Activated CD4-positive, alpha-beta T cell treated with anti-CD3 and anti-CD28 coated beads, Interleukin-2, amount 50 U/mL, for 24 hours (primary cell): ENCODE measurements at regions not wholly inside any gene's neighbourhood (a gene's known extent, or its start where the extent isn't known, plus 50 kb on each side); places are given as distances from the start of the nearest gene placed in this dataset.

Source experiments
- DNase-seq, 2 donors: peaks; one replicate each; pipeline ENCODE4 v3.0.0-alpha.2; 2020; ENCODE audit warnings: low read depth in 1 of 2, low spot score in 1 of 2

GRCh38 chr2:82857967-82858366, 1601.1 kb downstream of the SUCLG1 start:
- DNase-seq: no peak

GRCh38 chr2:82853299-82853698, 1605.8 kb downstream of the SUCLG1 start:
- no peak for DNase-seq

- no peak for DNase-seq
These were observed 1606.3 kb downstream of the SUCLG1 start for GRCh38 chr2:82852787-82853186.

- no peak for DNase-seq
These were observed 1610.8 kb downstream of the SUCLG1 start for GRCh38 chr2:82848285-82848684.

GRCh38 chr2:82839036-82839435, 1620.0 kb downstream of the SUCLG1 start:
- no peak for DNase-seq

- DNase-seq: no peak
These were observed 1621.3 kb downstream of the SUCLG1 start for GRCh38 chr2:82837588-82838304.

GRCh38 chr2:82834893-82835292, 1624.2 kb downstream of the SUCLG1 start:
- no peak for DNase-seq

- DNase-seq: no peak
These were observed 1631.7 kb downstream of the SUCLG1 start for GRCh38 chr2:82827426-82827825.

GRCh38 chr2:82826437-82826836, 1632.6 kb downstream of the SUCLG1 start:
- no peak for DNase-seq

GRCh38 chr2:82825410-82826090, 1633.5 kb downstream of the SUCLG1 start:
- DNase-seq: no peak

- no peak for DNase-seq
These were observed 1635.2 kb downstream of the SUCLG1 start for GRCh38 chr2:82823892-82824291.

GRCh38 chr2:82819951-82820350, 1639.1 kb downstream of the SUCLG1 start:
- DNase-seq: no peak

- no peak for DNase-seq
These were observed 1644.9 kb downstream of the SUCLG1 start for GRCh38 chr2:82814146-82814545.

- DNase-seq: no peak
These were observed 1647.1 kb downstream of the SUCLG1 start for GRCh38 chr2:82811946-82812345.

GRCh38 chr2:82803307-82803706, 1655.8 kb downstream of the SUCLG1 start:
- no peak for DNase-seq

GRCh38 chr2:82797469-82797868, 1661.6 kb downstream of the SUCLG1 start:
- no peak for DNase-seq

GRCh38 chr2:82796132-82796531, 1662.9 kb downstream of the SUCLG1 start:
- no peak for DNase-seq

- no peak for DNase-seq
These were observed 1663.6 kb downstream of the SUCLG1 start for GRCh38 chr2:82795446-82795845.

GRCh38 chr2:82793711-82794435, 1665.2 kb downstream of the SUCLG1 start:
- DNase-seq: no peak

- no peak for DNase-seq
These were observed 1666.8 kb downstream of the SUCLG1 start for GRCh38 chr2:82792316-82792715.

- no peak for DNase-seq
These were observed 1668.7 kb downstream of the SUCLG1 start for GRCh38 chr2:82790206-82791021.
